Left colon (tissue), 2 donors: ENCODE measurements at regions not wholly inside any gene's neighbourhood (a gene's known extent, or its start where the extent isn't known, plus 50 kb on each side); places are given as distances from the start of the nearest gene placed in this dataset.

ENCODE experiments used
- ATAC-seq: fragments of 200-7000 bp; cut with Tn5 transposase; one replicate; pipeline ENCODE4 v1.9.1; 2020; ENCODE audit warnings: mild to moderate bottlenecking, moderate library complexity
- DNase-seq, 2 donors: peaks; one replicate each; pipeline ENCODE4 v3.0.0-alpha.2; 2020
- intact Hi-C, 2 donors: fragments of 100-400 bp; cut with DNase I in 1 of 2; cut with micrococcal nuclease in 1 of 2; formaldehyde crosslinking; loops; one replicate each; pipeline versions ENCODE4 v1.11.2 to v1.14.0; 2022; cut with DNase I, micrococcal nuclease
- donor health status: DM: no; HTN: no; CAD: no.
- donor health status: DM: yes; HTN: yes; CAD: no.

DNA sequence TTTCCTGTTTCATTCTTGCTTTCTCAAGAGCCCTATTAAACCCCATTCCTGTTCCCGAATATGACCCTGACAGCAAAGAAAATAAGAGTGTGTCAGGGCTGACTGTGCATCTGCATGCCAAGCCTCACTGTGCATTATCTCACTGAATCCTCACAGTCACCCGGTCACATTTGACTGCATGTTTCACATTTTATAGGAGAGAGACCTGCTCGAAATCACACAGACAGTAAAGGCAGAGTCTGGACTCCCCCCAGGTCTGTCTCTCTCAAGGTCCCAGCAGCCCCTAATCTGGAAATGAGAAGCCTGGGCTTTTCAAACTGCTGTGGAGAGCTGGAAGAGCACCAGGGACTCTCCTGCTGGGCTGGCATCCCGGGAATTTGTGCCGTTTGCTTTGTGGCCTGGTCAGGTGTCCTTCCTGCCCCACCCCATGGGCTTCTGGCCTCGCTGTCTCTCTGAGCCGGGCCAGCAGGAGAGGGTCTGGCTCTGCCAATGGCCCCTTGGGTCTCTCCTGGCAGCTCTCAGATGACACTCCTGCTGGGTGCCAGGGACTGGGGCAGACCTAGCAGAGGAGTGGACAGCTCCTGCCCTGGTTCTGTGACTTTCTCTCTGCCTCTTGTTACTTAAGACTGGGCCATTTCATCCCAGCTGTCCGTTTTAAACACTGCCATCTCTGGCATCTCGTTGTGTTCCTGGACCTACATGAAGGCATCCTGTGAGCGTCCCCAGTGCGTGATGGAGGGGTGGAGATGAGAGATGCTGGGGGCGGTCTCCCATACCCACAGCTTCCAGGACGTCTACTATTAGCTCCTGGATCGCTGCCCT is 173.6 kb downstream of the ARHGAP12 start:
- DNase-seq (no peak), ATAC-seq (no peak)
- intact Hi-C loops: loop anchor here in 1 of 2 donors (5.0 kb wide), 1 partner anchor 48 kb away; no protein-coding TSS in a partner anchor

DNA sequence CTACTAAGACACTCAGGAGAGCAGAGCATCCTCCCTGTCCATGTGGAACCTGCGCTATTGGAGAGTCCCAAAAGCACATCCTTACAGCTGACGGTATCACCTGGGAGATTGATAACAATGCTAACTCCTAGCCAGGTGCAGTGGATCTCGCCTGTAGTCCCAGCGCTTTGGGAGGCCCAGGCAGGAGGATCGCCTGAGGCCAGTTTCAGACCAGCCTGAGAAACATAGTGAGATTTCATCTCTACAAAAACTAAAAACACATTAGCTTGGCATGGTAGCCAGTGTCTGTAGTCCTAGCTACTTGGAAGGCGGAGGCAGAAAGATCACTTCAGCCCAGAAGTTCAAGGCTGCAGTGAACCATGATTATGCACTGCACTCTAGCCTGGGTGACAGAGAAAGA is 174.9 kb downstream of the ARHGAP12 start:
- ATAC-seq (no peak), DNase-seq (no peak)
- intact Hi-C loops: loop anchor here in 1 of 2 donors (5.0 kb wide), 1 partner anchor 46 kb away; no protein-coding TSS in a partner anchor

DNA sequence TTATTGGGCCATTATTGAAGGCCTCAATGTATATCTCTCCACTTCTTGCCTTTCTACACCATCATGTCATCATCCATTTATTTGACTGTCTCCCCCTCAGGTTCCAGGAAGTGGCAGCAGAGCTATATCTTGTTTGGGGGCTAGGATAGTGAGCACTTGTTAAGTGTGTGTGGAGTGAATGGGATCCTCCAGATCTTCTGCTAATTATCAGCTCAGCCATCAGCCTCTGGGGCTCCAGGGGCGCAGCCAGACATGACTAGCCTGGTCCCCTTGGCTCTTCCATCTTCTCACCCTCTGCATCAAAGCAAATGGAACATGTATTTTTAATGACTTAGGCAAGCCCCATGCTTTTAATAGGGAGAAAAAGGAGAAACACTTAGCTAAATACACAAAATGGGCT is 176.5 kb downstream of the ARHGAP12 start:
- DNase-seq: no peak
- no peak for ATAC-seq
- intact Hi-C loops: loop anchor here in 1 of 2 donors (5.0 kb wide), 1 partner anchor 45 kb away; no protein-coding TSS in a partner anchor

DNA sequence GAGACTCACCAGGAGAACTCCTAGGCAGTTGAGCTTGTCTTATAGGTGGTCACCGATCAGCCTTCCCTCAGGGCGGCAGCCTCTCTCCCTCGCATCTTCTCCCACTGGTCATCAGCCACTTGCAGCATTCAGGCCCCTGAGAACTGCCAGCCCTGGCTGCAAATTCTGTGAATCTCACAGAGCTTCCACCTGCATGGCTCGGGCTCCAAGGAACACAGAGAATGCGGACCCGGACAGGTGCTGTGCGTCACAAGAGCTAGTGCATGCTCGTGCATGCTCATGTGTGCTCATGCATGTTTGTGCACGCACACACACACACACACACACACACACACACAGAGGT is 176.9 kb downstream of the ARHGAP12 start:
- ATAC-seq (no peak), DNase-seq (no peak)
- intact Hi-C loops: loop anchor here in 1 of 2 donors (5.0 kb wide), 1 partner anchor 44 kb away; no protein-coding TSS in a partner anchor

DNA sequence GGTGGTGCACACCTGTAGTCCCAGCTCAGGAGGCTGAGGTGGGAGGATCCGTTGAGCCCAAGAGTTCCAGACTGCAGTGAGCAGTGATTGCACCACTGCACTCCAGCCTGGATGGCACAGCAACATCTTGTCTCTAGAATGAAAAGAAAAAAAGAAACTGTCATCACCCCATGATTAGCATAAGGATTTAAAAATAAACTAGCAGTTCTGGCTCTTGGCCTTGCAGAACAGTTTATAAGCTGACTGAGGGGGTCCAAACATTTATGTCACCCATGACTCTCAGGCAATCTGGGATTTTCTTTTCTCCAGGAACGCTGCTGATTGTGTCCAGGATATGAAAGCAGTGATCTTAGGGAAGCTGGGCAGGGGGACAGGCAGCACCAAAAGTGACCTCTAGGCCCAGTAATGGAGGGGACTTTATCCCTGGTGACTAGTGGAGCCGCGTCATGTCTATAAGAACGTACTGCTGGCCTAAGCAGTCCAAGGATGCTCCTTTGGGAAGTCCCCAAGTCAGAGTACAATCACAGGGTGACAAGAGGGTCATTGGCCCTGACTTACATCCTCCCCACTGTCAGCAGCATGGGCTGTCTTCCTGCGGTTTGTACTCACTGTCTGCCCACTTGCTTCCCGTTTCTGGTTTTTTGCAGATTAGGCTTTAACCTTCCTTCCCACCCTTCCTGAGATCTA is 177.4 kb downstream of the ARHGAP12 start:
- intact Hi-C loops: loop anchor here in 1 of 2 donors (5.0 kb wide), 1 partner anchor 44 kb away; no protein-coding TSS in a partner anchor
- peak in 1 of 2 donors; percentile 48 for DNase-seq
- ATAC-seq: peak; percentile 22

DNA sequence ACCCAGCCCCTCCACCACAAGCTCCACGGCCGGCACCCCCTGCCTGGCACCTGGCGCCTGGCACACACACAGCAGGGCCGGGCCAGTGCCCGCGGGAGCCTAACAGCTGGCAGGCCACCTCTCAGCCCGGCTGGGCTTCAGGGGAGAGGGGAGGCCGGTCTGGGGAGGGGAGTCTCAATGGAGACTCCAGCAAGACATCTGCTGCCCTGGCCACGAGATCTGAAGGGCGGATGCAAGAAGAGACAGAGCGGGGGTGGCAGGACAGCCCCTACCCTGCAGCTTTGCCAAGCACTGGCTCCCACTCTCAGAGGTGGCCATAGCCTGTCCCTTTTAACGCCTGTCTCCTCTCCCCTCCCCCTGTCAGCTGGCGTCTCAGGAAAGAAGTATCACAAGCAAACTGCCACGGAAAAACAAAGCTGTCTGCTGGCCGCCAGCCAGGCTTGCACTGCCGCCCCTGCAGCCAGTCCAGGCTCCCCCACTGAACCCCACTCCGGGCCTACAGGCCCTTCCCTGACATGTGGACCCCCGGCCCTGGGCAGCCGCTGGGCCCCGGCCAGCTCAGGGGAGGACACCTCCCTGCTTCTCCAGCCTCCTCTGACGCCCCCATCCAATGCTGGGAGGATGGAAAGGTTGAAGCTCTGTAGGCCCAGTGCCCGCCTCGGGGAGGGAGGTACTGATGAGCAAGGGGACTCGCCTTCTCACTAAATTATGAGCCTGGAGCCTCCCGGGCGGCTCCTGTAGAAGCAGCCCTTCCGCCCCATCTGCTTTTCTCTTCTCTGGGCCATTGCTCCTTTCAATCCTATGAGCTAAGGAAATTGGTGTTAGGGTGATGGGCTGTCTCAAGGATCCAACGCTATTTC is 178.4 kb downstream of the ARHGAP12 start:
- ATAC-seq (peak; percentile 32), DNase-seq (peak in 1 of 2 donors; percentile 44)
- intact Hi-C loops: loop anchor here in 1 of 2 donors (5.0 kb wide), 1 partner anchor 43 kb away; no protein-coding TSS in a partner anchor

DNA sequence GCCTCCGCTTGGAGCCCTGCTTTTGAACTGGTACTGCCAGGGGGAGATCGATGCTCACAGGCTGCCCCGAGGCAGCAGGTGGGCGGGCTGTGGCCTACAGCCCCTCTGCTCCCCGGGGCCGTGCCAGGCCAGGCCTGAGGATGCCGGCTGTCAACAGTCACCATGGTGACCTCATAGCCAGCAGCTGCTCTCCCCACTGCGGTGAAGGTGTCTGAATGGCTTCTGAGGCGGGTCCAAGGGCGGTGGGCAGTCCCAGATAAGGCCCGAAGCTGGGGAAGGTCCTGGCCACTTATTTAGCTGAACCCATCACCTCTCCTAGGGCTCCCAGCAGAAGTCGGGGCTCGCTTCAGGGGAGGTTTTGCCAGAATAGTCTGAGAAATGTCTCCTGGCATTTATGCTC is 179.3 kb downstream of the ARHGAP12 start:
- intact Hi-C loops: no loop called here
- no peak for DNase-seq
- ATAC-seq: no peak

DNA sequence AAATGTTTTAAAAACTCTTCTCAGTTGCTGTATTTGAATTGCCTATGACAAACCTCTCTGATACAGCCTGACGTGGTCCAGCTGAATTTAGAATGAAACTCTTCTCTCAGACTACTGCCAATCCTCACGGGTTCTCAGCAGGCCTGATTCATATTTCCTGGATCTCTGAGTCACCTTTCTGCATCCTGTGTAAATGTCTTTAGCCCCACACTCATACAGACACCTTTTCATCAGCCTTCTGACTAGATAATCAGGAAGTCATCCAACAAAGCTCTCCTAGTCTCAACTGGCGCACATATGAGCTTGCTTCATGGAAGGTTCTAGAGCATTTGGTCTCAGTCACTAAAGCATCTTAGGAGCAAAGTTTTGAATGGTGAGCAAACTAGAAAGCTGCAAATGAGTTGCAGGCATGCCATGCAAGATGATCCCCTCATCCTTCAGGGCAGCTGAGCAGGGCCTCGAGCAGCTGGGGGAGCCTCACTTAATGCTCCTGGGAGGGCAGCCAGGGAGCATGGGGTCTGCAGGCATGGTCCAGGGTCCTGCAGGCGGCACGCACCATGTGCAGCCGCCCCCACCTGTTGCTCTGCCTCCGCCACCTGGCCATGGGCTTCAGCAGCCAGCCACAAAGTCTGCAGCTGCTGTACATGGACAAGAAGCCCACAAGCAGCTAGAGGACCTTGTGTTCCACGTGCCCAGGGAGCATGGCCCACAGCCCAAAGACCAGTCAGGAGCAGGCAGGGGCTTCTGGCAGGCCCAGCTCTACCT is 182.8 kb downstream of the ARHGAP12 start:
- ATAC-seq (no peak), DNase-seq (no peak)
- intact Hi-C loops: no loop called here

DNA sequence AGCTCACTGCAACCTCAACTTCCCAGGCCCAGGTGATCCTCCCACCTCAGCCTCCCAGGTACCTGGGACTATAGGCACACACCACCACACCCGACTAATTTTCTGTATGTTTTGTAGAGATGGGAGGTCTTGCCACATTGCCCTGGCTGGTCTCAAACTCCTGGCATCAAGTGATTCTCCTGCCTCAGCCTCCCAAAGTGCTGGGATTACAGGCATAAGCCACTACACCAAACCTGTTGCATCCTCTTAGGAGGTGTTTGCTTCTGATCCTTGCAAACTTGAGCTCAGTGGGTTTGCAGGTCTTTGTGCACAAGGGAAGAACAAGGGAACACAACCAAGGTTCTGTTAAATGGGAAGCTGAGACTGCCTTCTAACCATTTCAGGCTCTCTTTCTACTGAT is 184.6 kb downstream of the ARHGAP12 start:
- ATAC-seq (no peak), DNase-seq (no peak)
- intact Hi-C loops: no loop called here

DNA sequence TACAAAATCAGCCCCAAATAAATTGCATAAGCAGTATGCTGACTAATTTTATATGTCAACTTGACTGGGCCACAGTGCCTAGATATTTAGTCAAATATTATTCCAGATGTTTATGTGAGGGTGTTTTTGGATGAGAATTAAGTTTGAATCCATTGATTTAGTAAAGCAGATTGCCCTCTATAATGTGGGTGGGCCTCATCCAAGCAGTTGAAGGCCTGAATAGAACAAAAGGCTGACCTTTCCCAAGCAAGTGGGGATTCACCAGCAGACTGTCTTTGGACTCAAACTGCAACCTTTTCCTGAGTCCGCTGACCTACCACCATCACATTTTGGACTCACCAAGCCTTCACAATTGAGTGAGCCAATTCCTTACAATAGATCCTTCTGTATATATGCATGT is 186.4 kb downstream of the ARHGAP12 start:
- intact Hi-C loops: no loop called here
- DNase-seq: no peak
- no peak for ATAC-seq

DNA sequence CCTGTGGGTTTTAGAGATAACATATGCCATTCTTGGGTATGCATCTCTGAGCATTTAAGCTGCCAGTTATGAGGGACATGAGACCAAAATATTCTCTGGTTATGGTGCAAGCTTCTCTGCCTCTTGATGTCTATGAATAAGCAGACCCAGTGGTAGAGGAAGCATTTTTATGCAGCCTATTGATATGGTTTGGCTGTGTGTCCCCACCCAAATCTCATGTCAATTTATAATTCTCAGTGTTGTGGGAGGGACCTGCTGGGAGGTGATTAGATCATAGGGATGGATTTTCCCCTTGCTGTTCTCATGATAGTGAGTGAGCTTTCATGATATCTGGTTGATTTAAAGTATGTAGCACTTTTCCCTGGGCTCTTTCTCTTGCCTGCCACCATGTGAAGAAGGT is 187.2 kb downstream of the ARHGAP12 start:
- intact Hi-C loops: no loop called here
- ATAC-seq: no peak
- no peak for DNase-seq

DNA sequence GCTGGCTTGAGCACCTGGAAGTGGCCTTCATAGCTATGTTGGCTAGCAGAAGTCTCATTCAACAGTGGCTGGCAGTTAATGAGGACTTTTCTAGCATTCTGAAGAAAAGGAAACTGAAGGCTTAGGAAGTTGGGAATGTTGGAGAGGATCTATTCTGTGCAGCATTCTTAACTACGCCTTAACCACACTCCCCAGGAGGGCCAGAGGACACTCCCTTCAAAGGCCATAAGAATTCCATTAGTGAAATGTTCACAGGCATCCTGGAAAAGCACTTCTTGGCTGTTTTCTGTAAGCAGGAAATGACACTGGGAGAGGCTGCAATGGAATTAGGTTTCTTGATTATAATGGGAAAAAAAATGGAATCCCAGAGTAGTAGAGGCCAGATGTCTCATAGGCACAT is 188.9 kb downstream of the ARHGAP12 start:
- ATAC-seq: no peak
- DNase-seq: no peak
- intact Hi-C loops: no loop called here

DNA sequence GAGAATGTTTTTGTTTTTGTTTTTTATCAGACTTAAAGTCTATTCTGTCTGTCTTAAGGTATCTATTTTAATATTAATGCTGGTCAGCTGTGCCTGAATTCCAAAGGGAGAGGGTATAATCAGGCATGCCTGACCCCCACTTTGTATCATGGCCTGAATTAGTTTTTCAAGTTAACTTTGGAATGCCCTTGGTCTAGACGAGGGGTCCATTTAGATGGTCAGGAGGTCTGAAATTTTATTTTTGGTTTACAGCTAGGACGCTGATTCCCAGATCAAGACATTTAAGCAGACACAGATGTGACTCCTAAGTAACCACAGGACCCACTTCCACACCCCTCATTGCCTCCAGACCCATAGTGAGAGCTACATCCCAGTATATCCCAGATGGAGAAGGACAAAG is 189.5 kb downstream of the ARHGAP12 start:
- DNase-seq: no peak
- intact Hi-C loops: no loop called here
- no peak for ATAC-seq

DNA sequence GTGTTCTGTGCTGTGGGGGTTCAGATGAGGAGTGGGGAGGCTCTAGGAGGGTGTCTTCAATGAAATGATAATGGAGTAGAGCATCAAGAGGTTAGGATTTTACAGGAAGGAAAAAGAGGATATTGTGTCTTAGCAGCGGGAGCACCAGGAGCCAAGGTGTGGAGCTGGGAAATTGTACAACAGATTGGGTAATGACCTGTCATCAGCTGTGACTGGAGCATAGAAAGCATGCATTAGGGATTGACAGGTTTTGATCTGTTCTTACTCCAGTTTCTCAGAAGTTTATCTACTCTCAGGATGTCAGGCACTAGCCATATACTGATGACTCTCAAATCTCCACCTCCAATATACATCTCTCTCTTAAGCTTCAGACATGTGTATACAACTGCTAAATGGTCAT is 196.9 kb downstream of the ARHGAP12 start:
- no peak for DNase-seq
- intact Hi-C loops: no loop called here
- no peak for ATAC-seq

DNA sequence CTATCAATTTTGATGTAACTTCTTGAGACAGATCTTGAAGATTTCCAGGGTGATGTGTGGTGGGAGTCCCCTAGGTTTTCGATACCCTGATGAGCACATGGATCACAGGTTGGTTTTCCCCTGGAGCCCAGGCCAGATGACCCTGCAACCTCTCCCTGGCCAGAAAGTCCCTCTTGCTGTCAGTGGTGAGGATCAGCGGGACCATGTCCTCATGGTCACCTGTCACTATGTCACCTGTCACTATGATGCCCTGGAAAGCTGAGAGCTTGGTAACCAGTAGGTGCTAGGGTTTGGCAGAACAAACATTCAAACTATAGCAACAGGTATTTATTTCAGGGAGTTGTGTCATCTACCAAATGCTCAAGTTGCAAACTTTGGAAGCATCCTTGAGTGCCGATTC is 197.9 kb downstream of the ARHGAP12 start:
- DNase-seq (no peak), ATAC-seq (no peak)

DNA sequence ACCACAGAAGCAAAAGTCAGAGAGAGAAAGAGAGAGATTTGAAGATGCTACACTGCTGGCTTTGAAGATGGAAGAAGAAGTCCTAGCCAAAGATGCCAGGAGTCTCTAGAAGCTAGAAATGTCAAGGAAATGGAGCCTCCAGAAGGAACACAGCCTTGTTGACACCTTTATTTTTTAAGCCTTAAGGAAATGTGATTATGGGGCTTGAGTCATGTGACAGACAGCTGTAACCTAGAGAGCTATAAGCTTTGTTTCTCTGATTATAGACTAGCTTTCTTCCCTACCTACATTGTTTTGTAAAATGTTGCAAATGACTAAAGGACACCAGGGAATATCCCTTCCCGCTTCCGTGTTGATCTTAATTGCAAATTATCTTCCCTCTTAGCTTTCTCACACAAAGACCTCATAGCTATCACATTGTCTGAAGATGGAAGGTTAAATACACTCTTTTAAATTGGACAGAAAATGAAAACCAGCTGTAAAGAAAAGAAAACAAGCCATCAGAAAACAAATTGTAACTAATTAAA is 199.9 kb downstream of the ARHGAP12 start:
- ATAC-seq: no peak
- intact Hi-C loops: no loop called here

More for the DNA sequence above, 197.9 kb downstream of the ARHGAP12 start:
- intact Hi-C loops: no loop called here

DNA sequence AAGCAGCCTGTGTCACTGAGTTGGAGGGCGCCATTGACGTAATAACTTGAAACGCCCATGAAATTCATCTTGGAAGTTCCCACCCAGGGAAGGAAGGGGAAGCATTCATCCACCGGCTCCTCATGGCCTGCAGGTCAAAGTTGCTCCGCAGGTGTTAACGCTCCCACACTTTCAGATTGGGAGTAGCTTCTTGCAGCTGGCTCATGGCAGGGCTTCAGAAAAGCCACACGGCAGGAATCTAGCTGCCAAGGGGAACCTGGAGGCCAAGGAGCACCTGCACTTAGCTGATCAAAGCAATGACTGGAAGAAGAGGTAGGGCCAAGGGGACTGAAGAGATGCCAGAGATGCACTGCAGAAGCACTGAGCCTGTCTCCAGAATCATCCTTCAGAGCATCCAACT is 203.2 kb downstream of the ARHGAP12 start:
- no peak for DNase-seq
- ATAC-seq: no peak
- intact Hi-C loops: no loop called here

More for the DNA sequence above, 199.9 kb downstream of the ARHGAP12 start:
- DNase-seq: no peak

DNA sequence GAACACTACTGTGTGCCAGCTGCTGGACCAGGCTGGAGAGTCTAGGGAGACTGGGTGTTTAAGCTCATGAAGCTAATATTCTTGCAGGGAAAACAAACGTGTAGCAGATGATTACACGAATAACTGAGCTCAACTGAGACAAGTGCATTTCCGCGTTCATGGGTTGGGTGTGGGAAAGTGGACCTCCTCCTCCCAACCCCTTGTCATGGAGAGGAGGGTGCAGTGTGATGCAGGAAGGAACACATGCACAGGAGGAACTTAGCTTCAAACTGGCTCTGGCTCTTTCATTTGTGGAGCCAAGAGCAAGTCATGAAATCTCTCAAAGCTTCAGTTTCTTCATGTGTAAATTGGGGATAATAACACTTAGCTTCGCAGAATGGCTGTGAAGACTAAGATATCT is 204.3 kb downstream of the ARHGAP12 start:
- DNase-seq: no peak
- ATAC-seq: no peak
- intact Hi-C loops: no loop called here
